NCI-H748 treated with DMSO at 0.1 percent for 48 hours (cell line): ENCODE measurements at regions not wholly inside any gene's neighbourhood (a gene's known extent, or its start where the extent isn't known, plus 50 kb on each side); places are given as distances from the start of the nearest gene placed in this dataset.
"Not testable (repeated sequence)": the region's sequence is repeated elsewhere in the genome, so short reads cannot be mapped to it uniquely, and the experiment has no call there.

ENCODE experiments used
- DNase-seq: peaks from one replicate; lab custom pipeline; 2025; lab: John Stamatoyannopoulos, UW

DNA sequence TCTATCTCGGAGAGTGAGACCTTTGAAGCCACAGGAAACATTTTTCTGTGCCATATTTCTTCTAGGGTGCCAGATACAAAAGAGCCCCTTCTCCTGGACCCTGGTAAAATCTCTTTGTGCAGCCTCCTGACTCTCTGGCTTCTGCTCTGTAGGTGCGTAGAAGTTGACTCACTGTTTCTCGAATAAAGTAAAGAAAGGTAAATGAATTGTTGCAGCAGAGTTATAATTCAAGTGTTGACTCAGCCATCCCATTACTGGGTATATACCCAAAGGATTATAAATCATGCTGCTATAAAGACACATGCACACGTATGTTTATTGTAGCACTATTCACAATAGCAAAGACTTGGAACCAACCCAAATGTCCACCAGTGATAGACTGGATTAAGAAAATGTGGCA, 371.0 kb downstream of the OSTF1 start:
- not testable (repeated sequence) for DNase-seq

DNA sequence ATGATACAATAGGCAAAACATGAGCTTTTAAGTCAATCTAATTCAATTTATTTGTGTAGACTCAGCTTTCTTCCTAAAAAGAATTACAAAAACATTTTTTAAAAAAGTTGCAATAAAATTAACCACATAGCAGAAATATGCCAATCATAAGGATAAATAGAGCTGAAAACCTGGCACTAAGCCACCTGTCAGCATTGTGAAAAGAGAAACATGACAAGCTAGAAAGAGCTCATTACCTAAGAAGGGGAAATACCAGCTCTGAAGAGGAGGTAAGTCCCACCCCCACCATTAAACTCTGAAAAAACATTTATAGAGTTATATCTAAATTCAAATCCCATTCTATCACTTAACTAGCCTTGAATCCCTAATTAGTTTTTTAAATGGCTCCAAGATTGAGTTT, 372.9 kb downstream of the OSTF1 start:
- DNase-seq, result no peak

DNA sequence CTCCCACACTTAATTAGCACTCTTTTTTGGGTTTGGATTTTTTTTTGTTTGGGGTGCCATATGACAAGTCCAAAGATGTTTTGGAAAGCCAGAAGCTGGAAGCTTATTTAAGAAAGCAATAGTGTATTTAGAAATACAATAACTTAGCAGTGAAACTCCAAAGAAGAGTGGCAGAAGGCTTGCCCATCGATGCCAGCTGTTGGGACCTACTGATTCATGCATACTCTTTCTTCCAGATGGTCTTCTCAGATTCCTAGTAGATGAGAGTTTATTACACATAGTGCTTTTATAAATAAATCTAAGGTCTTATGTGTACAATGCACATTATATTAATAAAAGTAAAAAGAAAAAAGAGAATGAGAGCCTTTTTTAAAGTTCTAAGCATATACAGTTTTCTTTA, 374.6 kb downstream of the OSTF1 start:
- DNase-seq, result no peak

DNA sequence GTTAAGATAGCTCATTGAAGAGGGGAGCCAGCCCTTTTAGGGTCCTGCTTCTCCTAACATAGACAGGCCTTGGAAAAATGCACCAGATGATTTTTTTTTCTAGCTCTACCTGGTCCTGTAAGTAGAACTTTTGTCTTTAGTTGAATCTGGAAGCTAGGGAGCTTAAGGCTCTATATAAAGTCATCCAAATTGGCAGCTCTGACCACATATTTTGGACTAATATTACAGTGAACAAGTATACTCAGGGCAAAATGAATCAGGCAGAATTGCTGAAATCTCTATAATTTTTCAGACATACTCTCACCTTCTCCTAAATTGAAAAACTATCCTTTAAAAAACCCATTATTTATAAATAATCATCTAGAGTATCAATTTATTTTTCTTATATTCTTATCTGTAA, 375.6 kb downstream of the OSTF1 start:
- no peak for DNase-seq

GRCh38 chr9:75464726-75465125, 376.4 kb downstream of the OSTF1 start:
- DNase-seq, result no peak

DNA sequence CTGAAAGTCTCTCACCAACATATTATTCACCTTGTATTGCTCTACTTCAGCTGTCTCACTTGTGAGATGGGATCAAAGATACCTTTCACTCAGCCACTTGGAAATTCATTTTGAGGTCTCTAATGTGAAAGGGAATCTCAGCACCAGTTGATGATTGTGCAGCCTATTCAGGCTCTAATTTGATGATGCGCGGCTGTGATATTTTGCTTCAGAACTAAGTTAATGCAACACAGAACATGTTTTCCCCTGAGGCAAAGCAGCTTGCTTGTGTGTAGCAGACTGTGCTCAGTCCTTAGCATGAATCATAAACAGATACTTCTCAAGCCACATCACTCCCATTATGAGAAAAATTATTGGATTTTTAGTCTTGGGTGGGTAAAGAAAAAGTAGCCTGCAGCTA, 378.8 kb downstream of the OSTF1 start:
- no peak for DNase-seq

- no peak for DNase-seq
Measured at GRCh38 chr9:75471549-75472114, 383.3 kb downstream of the OSTF1 start.

DNA sequence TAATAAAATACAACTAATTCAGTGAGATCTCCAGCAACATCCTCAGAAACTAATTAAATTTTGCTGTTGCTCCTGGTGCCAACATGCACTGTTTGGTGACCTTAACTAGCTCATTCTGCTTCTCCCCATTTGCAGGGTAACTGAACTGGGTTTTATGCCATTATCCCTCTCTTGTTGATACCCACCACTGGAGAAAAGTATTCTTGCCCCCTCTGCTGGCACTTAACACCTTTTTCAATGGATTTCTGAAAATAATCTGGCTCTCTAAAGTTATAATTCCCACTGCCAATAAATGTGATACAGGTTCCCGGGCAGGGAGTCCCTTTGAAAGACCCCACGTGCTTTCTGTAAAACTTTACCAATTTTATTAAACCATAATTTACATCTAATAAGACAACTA, 394.3 kb downstream of the OSTF1 start:
- DNase-seq, result no peak

DNA sequence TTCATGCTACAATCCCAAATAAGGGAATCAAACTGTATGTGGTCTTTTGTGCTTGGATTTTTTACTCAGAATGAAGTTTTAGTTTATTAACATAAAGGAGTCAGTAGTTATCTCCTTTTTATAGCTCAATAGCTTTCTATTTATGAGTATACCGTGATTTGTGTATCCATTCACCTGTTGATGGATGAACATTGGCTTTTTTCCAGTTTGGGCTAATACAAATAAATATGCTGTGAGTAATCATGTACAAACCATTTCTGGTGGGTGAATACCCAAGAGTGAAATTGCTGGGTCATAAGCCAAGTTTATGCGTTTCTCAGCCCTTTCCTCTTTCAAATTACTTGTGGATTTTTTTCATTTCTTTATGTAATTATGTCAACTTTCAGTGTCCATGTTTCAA, 395.3 kb downstream of the OSTF1 start:
- no peak for DNase-seq

GRCh38 chr9:75487856-75488718, 399.8 kb downstream of the OSTF1 start:
- no peak for DNase-seq

GRCh38 chr9:75488719-75489110, 400.4 kb downstream of the OSTF1 start:
- DNase-seq, result no peak

DNA sequence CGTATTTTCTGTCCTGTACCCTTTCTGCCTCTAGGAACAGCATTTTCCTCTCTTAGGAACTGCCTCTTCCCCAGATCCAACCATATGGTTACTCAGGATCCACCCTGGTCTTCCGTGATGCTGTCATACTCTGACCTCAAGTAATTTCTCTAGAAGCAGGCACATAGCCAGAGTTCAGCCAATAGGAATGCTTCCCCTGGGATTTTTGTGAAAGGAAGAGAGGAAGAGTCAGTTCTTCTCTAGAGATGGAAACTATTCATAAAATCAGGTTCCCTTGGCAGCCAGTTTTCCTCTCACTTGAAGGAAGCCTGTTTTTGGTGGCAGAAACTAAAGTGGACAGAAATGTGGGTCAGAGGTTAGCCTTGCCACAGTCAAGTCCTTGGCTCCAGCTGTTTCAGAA, 400.1 kb upstream of the PCSK5 start:
- DNase-seq, result no peak

GRCh38 chr9:75491533-75491932, 398.9 kb upstream of the PCSK5 start:
- DNase-seq, result no peak

- no peak for DNase-seq
Measured at GRCh38 chr9:75499812-75500211, 390.7 kb upstream of the PCSK5 start.

- DNase-seq, result no peak
Measured at GRCh38 chr9:75500479-75500878, 390.0 kb upstream of the PCSK5 start.

DNA sequence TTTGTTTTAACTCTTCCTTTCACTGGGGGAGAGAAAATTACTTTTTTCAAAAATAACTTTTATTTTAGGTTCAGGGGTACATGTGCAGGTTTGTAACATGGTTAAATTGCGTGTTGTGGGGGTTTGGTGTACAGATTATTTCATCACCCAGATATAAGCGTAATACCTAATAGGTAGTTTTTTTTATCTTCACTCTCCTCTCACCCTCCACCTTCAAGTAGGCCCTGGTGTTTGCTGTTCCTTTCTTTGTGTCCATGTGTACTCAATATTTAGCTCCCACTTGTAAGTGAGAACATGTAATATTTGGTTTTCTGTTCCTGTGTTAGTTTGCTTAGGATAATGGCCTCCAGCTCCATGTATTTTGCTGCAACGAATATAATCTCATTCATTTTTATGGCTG, 389.5 kb upstream of the PCSK5 start:
- not testable (repeated sequence) for DNase-seq

DNA sequence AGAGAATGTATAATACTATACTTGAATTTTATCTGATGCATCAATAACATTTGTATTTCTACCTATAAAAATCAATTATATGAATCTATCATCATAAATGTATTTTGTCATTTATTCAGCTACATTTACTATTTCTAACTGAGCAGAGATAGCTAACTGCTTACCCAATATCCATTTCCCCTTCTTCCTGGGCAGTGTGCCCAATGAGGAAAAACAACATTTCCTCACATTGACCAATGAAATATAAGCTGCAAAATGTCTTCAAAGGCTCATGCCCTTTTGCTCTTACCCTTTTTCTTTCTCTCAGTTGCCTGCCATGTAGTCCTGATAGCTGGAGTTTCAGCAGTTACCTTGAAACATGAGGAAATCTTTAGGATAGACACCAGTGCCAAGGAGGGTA, 385.8 kb upstream of the PCSK5 start:
- no peak for DNase-seq

GRCh38 chr9:75505654-75506053, 384.8 kb upstream of the PCSK5 start:
- no peak for DNase-seq

- DNase-seq, result no peak
Measured at GRCh38 chr9:75529463-75529862, 361.0 kb upstream of the PCSK5 start.

DNA sequence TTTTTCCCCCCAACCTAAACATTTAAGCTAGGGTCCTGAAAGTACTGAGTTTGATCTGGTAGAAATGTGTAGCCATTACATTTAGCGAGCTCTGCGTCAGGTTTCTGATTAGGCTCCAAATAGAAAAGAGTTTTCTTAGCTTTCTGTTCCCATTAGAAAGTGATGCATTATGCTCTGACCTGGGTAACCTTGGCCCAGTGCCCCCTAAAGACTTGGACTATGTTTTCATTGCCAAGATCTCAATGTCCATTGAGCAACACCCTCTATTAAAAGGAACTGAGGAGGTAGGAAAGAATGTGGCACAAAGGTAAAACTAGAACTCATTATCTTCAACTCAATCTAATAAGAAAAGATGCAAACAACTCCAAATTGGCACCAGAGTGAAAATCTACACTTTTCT, 358.9 kb upstream of the PCSK5 start:
- no peak for DNase-seq

DNA sequence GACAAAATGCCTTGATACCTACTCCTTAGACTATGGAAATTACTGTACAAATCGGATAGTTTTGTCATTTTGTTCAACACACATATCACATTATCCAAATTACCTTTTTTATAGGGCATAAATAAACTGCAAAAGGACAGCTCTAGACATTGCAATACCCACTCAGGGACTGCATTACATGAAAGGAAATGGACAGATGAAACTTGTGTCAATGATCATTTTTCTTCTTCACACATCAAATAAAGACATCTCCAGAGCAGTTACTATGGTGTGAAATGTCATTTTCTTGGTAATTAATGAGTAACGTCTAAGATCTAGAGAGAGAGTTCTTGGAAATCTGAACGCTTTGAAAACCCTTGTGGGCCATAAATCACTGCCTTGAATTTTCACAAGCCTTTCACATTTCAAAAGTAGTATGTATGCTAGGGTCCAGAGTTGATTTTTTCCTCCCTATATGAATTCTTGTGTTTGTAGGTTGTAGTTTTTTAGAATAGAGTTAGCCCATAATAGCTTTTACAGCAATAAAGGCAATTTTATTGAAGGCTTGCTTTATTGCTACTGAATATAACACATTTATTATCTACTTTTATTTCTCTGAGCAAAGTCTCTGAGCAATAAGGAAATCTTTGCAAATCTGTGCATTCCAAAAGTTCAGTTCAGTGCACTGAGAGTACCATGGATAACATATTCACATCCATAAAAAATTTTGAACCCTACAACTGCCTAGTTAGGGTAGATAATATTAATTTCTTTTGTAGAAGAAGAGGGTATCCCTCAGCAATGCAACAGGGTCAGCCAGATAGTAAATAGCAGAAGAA, 358.0 kb upstream of the PCSK5 start:
- DNase-seq, result no peak

DNA sequence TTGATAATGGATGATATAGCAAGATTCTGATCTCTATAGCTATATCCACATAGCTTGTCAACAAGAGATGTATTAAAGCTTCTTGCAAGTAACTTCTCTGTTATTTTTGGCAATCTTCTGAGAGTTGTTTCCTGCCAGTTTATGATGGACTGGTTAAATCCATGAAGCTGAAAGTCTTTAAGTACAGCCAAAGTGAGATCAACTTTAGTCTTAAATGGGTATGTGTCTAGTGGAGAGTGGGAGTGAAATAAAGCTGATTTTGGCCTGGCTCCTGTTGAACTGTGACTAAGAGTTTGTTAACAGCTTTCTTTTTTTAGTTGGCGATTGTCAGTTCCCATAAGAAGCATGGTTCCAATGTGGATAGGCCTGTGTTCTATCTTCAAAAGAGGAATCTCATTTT, 350.9 kb upstream of the PCSK5 start:
- DNase-seq, result no peak

- DNase-seq, result no peak
Measured at GRCh38 chr9:75540185-75540584, 350.3 kb upstream of the PCSK5 start.
